Ascending aorta (tissue), 2 donors: ENCODE measurements at regions not wholly inside any gene's neighbourhood (a gene's known extent, or its start where the extent isn't known, plus 50 kb on each side); places are given as distances from the start of the nearest gene placed in this dataset.

Experiments
- DNase-seq, 2 donors: peaks; one replicate each; pipeline ENCODE4 v3.0.0-alpha.2; 2019; ENCODE audit warnings: low spot score in 2 of 2
- H3K27ac ChIP-seq, 2 donors: fragments of 200-600 bp; sonication (generic); one replicate each; pipeline ENCODE4 v1.5.1; 2016 to 2017; ENCODE audit warnings: mild to moderate bottlenecking in 1 of 2
- H3K27me3 ChIP-seq: fragments of 200-600 bp; sonication (generic); one replicate; pipeline ENCODE4 v1.5.1; 2017
- H3K36me3 ChIP-seq, 2 donors: fragments of 200-600 bp; sonication (generic); one replicate each; pipeline ENCODE4 v1.5.1; 2016
- H3K4me1 ChIP-seq, 2 donors: fragments of 200-600 bp; sonication (generic); one replicate each; pipeline ENCODE4 v1.5.1; 2016 to 2017; ENCODE audit warnings: mild to moderate bottlenecking in 1 of 2
- H3K4me3 ChIP-seq, 2 donors: fragments of 200-600 bp; sonication (generic); one replicate each; pipeline ENCODE4 v1.5.1; 2016 to 2017; ENCODE audit warnings: mild to moderate bottlenecking in 1 of 2
- H3K9me3 ChIP-seq, 2 donors: fragments of 200-600 bp; sonication (generic); one replicate each; pipeline ENCODE4 v1.5.1; 2016
- intact Hi-C: fragments of 100-400 bp; cut with DNase I; formaldehyde crosslinking; loops from one replicate; pipeline ENCODE4 v1.15.1; 2023
- TF ChIP-seq, protein P1 (sequence below), 3 experiments: fragments of 200-600 bp in 2 of 3; fragments of 450-650 bp in 1 of 3; sonication (generic) in 2 of 3; IDR thresholded peaks; one replicate each; pipeline ENCODE4 v1.5.1; 2016 to 2019; ENCODE audit warnings: antibody characterized with exemption in 3 of 3, mild to moderate bottlenecking in 1 of 3, moderate library complexity in 1 of 3

DNA sequence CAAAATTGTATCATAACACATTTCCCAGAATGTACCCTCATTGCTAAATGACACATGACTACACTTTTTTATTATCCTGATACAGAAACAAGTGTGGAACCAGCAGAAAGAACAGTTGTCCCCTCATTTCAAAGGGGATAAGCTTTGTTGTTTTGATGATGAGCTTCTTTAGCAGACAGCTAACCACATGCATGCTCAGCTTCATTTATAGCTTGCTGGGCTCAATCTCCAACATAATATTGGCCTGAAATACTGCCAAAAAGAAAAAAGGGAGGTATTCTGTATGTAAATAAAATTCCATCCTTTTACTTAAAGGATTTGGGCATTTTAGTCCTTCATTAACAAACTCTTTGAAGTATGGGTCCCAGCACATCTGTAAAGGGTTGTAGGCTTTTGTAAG, 120.4 kb downstream of the SPATA31D1 start:
- intact Hi-C loops, result no loop called here
- no peak overlapping the region for H3K27ac ChIP-seq
- no peaks in the 10 kb centered on the region for H3K36me3 ChIP-seq
- no peaks in the 10 kb centered on the region for H3K9me3 ChIP-seq
- H3K27me3 ChIP-seq, result no peaks in the 10 kb centered on the region
- H3K4me3 ChIP-seq, result no peak overlapping the region
- DNase-seq, result no peak
- TF ChIP-seq, protein P1, sequence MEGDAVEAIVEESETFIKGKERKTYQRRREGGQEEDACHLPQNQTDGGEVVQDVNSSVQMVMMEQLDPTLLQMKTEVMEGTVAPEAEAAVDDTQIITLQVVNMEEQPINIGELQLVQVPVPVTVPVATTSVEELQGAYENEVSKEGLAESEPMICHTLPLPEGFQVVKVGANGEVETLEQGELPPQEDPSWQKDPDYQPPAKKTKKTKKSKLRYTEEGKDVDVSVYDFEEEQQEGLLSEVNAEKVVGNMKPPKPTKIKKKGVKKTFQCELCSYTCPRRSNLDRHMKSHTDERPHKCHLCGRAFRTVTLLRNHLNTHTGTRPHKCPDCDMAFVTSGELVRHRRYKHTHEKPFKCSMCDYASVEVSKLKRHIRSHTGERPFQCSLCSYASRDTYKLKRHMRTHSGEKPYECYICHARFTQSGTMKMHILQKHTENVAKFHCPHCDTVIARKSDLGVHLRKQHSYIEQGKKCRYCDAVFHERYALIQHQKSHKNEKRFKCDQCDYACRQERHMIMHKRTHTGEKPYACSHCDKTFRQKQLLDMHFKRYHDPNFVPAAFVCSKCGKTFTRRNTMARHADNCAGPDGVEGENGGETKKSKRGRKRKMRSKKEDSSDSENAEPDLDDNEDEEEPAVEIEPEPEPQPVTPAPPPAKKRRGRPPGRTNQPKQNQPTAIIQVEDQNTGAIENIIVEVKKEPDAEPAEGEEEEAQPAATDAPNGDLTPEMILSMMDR (IDR thresholded peaks at IDR 0.05), result no peak
- H3K4me1 ChIP-seq, result no peaks in the 10 kb centered on the region

DNA sequence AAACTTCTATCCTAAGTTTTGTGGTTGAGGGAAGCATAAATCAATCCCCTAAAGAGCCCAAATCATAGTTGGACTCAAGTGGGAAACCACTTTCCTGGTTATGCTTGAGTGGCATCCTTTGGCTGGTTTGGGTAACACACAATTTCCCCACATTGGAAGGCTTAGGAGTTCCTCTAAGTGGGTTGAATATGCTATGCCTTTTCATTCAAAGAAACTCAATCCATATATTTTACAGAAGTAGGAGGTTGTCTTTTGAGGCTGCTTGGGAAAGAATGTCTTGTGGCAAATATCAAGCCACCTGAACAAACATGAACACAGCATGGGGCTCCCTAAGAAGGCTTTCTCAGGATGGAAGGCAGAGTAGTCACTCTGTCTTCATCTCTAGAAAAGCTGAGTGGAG, 121.1 kb downstream of the SPATA31D1 start:
- TF ChIP-seq, protein P1 (IDR thresholded peaks at IDR 0.05), result no peak
- Histone ChIP-seq H3K4me1 (no peaks in the 10 kb centered on the region), H3K9me3 (no peaks in the 10 kb centered on the region), H3K27me3 (no peaks in the 10 kb centered on the region), H3K4me3 (no peak overlapping the region), H3K27ac (no peak overlapping the region), H3K36me3 (no peaks in the 10 kb centered on the region)
- no peak for DNase-seq
- intact Hi-C loops, result no loop called here

DNA sequence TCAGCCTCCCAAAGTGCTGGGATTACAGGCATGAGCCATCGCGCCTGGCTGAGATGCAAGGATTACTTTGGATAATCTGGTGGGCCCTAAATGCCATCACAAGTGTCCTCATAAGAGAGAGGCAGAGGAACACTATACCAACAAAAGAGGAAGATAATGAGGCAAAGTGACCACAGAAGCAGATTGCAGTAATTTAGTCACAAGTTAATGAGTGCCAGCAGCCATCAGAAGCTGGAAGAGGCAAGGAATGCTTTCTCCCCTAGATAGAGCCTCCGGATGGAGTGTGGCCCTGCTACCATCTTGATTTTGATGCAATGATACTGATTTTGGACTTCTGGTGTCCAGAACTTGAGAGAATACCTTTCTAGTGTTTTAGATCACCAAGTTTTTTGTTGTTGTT, 122.3 kb downstream of the SPATA31D1 start:
- no peak for DNase-seq
- Histone ChIP-seq H3K27me3 (no peaks in the 10 kb centered on the region), H3K27ac (no peak overlapping the region), H3K4me3 (no peak overlapping the region), H3K4me1 (no peaks in the 10 kb centered on the region), H3K36me3 (no peaks in the 10 kb centered on the region), H3K9me3 (no peaks in the 10 kb centered on the region)
- TF ChIP-seq, protein P1 (IDR thresholded peaks at IDR 0.05), result no peak
- intact Hi-C loops, result no loop called here

DNA sequence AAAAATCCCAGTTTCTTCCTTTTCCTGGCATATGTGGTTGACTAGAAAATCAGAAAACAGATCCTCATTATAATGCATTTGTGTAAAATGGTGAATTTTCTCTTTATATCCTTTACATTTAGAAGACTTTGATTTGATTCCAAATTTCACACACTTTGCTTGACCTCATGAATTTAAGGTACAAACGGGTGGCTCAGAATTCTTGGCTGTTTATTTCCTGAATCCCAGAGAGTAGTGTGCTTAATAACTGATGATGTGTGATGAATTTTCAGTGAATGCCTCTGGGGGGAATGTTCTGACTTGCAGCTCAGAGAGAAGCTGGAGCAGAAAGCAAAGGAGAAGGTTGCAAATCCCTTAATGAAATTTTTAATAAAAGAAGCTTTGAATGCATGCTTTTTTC, 126.8 kb downstream of the SPATA31D1 start:
- no peaks in the 10 kb centered on the region for H3K27me3 ChIP-seq
- intact Hi-C loops, result no loop called here
- H3K27ac ChIP-seq, result no peak overlapping the region
- TF ChIP-seq, protein P1 (IDR thresholded peaks at IDR 0.05), result no peak
- DNase-seq, result no peak
- no peak overlapping the region for H3K4me3 ChIP-seq
- no peaks in the 10 kb centered on the region for H3K36me3 ChIP-seq
- H3K9me3 ChIP-seq, result no peaks in the 10 kb centered on the region
- H3K4me1 ChIP-seq, result no peaks in the 10 kb centered on the region

DNA sequence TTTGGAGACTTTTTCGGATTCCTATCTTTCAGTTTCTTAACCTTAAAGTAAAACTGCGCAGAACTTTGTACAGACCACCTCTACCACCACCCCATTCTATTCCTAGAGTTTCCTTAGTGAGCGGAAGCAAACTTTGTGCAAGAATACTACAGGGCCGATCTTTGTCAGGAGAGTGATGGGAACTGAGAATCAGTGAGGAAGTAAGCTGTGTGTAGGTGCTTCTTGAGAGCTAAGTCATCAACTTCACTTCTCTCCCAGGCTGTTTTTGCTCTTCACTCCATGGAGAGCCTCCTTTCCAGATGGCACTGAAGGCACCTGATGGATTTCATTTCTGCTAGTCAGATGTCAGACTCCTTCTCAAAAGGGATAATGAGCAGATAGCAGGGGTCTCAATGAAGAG, 127.3 kb downstream of the SPATA31D1 start:
- Histone ChIP-seq H3K4me1 (no peaks in the 10 kb centered on the region), H3K27me3 (no peaks in the 10 kb centered on the region), H3K27ac (no peak overlapping the region), H3K4me3 (no peak overlapping the region), H3K36me3 (no peaks in the 10 kb centered on the region), H3K9me3 (no peaks in the 10 kb centered on the region)
- TF ChIP-seq, protein P1 (IDR thresholded peaks at IDR 0.05), result no peak
- no peak for DNase-seq
- intact Hi-C loops, result no loop called here

DNA sequence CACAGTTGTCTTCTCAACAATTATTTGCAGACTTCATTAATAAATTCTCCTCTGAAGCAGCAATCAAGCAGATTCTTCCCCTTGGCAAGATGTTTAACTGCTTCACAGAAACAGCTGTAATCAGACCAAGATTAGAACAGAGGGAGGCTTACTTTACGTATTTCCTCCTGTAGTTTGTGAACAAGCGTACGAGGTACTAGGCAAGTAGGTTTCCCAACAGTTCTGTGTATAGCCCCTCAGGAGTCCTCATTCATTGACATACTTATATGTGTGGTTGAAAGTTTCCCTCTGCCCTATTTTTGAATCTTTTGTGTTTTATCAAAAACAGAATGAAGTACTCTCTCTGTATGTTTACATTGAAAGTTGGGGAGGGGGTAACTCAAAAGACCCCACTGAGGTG, 128.0 kb downstream of the SPATA31D1 start:
- Histone ChIP-seq H3K36me3 (no peaks in the 10 kb centered on the region), H3K9me3 (no peaks in the 10 kb centered on the region), H3K27ac (no peak overlapping the region), H3K4me1 (no peaks in the 10 kb centered on the region), H3K4me3 (no peak overlapping the region), H3K27me3 (no peaks in the 10 kb centered on the region)
- intact Hi-C loops, result no loop called here
- DNase-seq, result no peak
- TF ChIP-seq, protein P1 (IDR thresholded peaks at IDR 0.05), result no peak
